Cardiac muscle cell (in vitro differentiated cells and primary cell): ENCODE measurements at regions not wholly inside any gene's neighbourhood (a gene's known extent, or its start where the extent isn't known, plus 50 kb on each side); places are given as distances from the start of the nearest gene placed in this dataset.
A peak's percentile ranks its signal among the peaks of the same experiment; 100 is the strongest.

Experiments used
- DNase-seq, 2 donors: peaks; one replicate each; pipeline versions ENCODE4 v3.0.0 to v3.0.0-alpha.2; 2010 to 2017; ENCODE audit warnings: low read depth in 1 of 2, low spot score in 1 of 2
- H3K27ac ChIP-seq: fragments of 200-600 bp; sonication (generic); 2 replicates; pipeline ENCODE4 v1.5.1; 2016
- H3K27me3 ChIP-seq: fragments of 200-600 bp; sonication (generic); 2 replicates; pipeline ENCODE4 v1.6.0; 2016; ENCODE audit warnings: control low read depth
- H3K36me3 ChIP-seq: fragments of 200-600 bp; sonication (generic); 2 replicates; pipeline ENCODE4 v1.5.1; 2016; ENCODE audit warnings: control low read depth
- H3K4me1 ChIP-seq: fragments of 200-600 bp; sonication (generic); 2 replicates; pipeline ENCODE4 v1.8.1; 2017; ENCODE audit warnings: low read depth, mild to moderate bottlenecking, mixed run types
- H3K4me3 ChIP-seq: fragments of 200-600 bp; sonication (generic); 2 replicates; pipeline ENCODE4 v1.5.1; 2016; ENCODE audit warnings: mild to moderate bottlenecking
- H3K9me3 ChIP-seq: fragments of 200-600 bp; sonication (generic); 2 replicates; pipeline ENCODE4 v1.5.1; 2017; ENCODE audit warnings: low read depth, mild to moderate bottlenecking, control low read depth
- TF ChIP-seq, protein P1 (sequence below): IDR thresholded peaks from 2 replicates; pipeline ENCODE4 v1.5.1; 2012; ENCODE audit warnings: low read depth, mild to moderate bottlenecking, low read length

DNA sequence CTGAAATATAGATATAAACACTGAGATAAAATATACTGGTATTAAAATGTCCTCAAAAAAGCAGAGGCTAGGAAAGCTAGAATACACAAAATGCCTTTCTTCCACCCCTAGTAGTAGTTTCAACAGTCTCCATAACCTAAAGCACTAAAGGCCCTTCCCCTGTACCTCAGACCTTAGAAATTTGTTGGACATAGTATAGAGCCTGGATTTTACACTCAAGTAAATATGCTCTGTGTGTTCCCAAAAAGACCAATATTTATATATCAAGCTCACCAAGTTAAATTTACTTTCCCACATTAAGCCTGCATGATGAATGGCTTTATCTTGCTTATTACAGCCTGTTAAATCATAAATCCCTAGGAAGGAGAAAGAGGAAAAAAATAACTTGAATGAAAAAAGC, 378.7 kb upstream of the AZI2 start:
- Histone ChIP-seq H3K36me3 (no peaks in the 10 kb centered on the region), H3K4me3 (no peak overlapping the region), H3K27me3 (no peaks in the 10 kb centered on the region), H3K4me1 (no peaks in the 10 kb centered on the region), H3K9me3 (no peaks in the 10 kb centered on the region), H3K27ac (no peak overlapping the region)
- TF ChIP-seq, protein P1, sequence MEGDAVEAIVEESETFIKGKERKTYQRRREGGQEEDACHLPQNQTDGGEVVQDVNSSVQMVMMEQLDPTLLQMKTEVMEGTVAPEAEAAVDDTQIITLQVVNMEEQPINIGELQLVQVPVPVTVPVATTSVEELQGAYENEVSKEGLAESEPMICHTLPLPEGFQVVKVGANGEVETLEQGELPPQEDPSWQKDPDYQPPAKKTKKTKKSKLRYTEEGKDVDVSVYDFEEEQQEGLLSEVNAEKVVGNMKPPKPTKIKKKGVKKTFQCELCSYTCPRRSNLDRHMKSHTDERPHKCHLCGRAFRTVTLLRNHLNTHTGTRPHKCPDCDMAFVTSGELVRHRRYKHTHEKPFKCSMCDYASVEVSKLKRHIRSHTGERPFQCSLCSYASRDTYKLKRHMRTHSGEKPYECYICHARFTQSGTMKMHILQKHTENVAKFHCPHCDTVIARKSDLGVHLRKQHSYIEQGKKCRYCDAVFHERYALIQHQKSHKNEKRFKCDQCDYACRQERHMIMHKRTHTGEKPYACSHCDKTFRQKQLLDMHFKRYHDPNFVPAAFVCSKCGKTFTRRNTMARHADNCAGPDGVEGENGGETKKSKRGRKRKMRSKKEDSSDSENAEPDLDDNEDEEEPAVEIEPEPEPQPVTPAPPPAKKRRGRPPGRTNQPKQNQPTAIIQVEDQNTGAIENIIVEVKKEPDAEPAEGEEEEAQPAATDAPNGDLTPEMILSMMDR = no peak
- DNase-seq = no peak

DNA sequence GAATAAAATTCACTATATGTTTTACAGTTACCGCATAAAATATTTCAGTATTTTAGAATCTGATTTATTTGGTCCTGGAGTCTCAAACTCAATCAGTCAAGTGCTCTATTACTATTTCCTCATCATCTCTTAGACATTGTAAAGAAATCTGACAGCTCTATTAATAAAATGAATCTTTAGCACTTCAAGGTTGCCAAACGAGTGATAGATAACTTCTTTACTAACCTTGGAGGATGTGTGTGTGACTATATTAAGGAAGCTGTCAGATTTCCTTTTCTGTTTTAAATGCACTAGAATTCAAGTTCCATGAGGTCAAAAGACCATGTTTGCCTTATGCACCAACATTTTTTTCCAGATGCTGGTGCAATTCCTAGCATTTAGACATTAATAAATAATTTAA, 389.8 kb upstream of the AZI2 start:
- Histone ChIP-seq H3K4me1 (no peaks in the 10 kb centered on the region), H3K4me3 (no peak overlapping the region), H3K36me3 (no peaks in the 10 kb centered on the region), H3K9me3 (no peaks in the 10 kb centered on the region), H3K27ac (no peak overlapping the region), H3K27me3 (no peaks in the 10 kb centered on the region)
- DNase-seq = no peak
- TF ChIP-seq, protein P1 = no peak

DNA sequence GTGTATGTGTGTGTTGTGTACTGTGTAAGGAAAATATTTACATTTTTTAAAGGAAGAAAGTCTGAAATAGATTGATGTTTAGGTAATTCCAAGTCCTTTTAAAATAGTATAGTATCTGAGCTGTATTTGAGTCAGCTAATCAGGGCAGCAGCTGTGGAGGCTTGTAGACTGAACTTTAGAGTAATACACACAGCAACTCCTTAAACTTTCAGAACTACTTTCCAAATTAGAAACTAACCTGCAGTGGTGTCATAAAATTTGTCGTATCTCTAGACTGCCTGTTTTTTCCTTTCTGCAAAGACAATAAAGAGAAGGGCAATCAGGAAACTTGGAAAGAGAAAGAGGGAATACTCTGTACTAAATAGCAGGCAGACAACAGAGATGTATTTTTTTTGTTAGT, 391.0 kb upstream of the AZI2 start:
- no peak for DNase-seq
- Histone ChIP-seq H3K36me3 (no peaks in the 10 kb centered on the region), H3K27me3 (no peaks in the 10 kb centered on the region), H3K9me3 (no peaks in the 10 kb centered on the region), H3K4me1 (no peaks in the 10 kb centered on the region), H3K4me3 (no peak overlapping the region), H3K27ac (no peak overlapping the region)
- TF ChIP-seq, protein P1 = no peak

DNA sequence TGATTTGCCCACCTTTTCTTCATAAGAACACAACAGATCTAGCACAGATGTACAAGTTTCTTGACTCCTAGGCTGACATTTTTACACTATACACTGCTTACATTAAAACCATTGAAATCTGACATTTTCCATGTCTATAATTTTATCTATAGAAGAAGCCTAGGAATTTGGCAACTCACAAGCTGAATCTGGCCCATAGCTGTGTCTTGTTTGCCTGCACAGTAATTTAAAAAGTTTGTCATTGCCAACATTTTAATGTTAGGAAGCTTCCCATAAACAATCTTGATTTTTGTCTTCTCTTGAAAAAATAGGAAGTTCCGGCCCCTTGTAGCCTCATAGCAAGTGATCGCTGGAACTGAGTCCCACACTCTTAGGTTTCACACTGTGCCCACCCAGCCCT, 394.6 kb upstream of the AZI2 start:
- TF ChIP-seq, protein P1 = no peak
- H3K4me1 ChIP-seq = no peaks in the 10 kb centered on the region
- H3K9me3 ChIP-seq = no peaks in the 10 kb centered on the region
- H3K27ac ChIP-seq = no peak overlapping the region
- H3K36me3 ChIP-seq = no peaks in the 10 kb centered on the region
- no peak for DNase-seq
- no peaks in the 10 kb centered on the region for H3K27me3 ChIP-seq
- H3K4me3 ChIP-seq = no peak overlapping the region

DNA sequence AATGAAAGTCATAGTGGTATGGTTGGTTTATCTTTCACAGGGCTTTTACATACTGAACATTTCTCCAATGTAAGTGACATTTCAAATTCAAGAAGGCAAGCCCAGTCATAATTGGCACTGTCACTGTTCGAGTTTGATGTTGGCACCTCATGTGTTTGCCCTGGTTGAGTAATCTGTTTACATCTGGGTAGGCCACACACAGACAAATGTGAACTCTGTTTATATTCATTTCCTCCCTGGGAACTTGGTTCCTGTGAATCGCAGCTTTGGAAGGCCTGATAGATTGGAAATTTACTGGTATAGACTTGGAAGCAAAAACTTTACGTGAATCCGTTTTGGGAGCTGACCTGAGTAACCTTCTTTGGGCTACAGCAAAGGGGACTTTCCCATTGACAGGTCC, 395.2 kb upstream of the AZI2 start:
- H3K27me3 ChIP-seq = no peaks in the 10 kb centered on the region
- H3K4me3 ChIP-seq = no peak overlapping the region
- TF ChIP-seq, protein P1 = no peak

DNA sequence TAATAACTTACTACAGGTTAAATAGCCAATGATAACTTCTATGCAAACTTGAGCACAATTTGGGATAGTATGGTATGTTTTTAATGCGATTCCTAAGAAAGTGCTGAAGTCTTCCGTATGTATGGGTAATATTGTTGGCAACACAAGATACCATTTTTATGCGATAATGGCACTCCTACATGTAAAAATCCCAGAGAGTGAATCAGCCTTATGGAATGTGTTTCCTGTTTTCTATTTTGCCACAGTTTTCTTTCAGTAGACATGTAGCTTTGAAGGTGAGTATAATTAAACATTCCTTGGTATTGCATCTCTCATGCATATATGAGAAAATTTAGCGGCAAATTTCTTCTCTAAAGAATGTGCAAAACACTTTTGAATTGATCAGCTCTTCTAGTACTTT, 396.8 kb upstream of the AZI2 start:
- Histone ChIP-seq H3K4me1 (no peaks in the 10 kb centered on the region), H3K4me3 (no peak overlapping the region), H3K27ac (no peak overlapping the region), H3K9me3 (no peaks in the 10 kb centered on the region), H3K36me3 (no peaks in the 10 kb centered on the region), H3K27me3 (no peaks in the 10 kb centered on the region)
- TF ChIP-seq, protein P1 = no peak
- DNase-seq = peak in 1 of 2 donors; percentile 61

More for the DNA sequence above, 395.2 kb upstream of the AZI2 start:
- no peak overlapping the region for H3K27ac ChIP-seq
- DNase-seq = no peak
- H3K9me3 ChIP-seq = no peaks in the 10 kb centered on the region
- no peaks in the 10 kb centered on the region for H3K36me3 ChIP-seq
- no peaks in the 10 kb centered on the region for H3K4me1 ChIP-seq
